ENCODE measurements at regions not wholly inside any gene's neighbourhood (a gene's known extent, or its start where the extent isn't known, plus 50 kb on each side); places are given as distances from the start of the nearest gene placed in this dataset.

- ChIA-PET CTCF (no interaction called here), POLR2A (no interaction called here)
- TF ChIP-seq CTCF (IDR thresholded peaks at IDR 0.05; ENCODE audit: unreplicated experiment) = no peak
- intact Hi-C loops (cut with micrococcal nuclease) = no loop called here
- no peak overlapping the region for H3K4me3 Mint-ChIP-seq (ENCODE audit: unreplicated experiment)
- no TSS peak for BruUV-seq (replicated peaks)
- peaks cover 22% of the 10 kb centered on the region for H3K27me3 Mint-ChIP-seq (ENCODE audit: insufficient read depth, unreplicated experiment)
- no peak for DNase-seq (ENCODE audit: unreplicated experiment)
- H3K27ac Mint-ChIP-seq (ENCODE audit: low read depth, unreplicated experiment) = no peak overlapping the region
- no peaks in the 10 kb centered on the region for H3K9me3 Mint-ChIP-seq (ENCODE audit: unreplicated experiment)
- no peaks in the 10 kb centered on the region for H3K4me1 Mint-ChIP-seq (ENCODE audit: insufficient read depth, unreplicated experiment)
- H3K36me3 Mint-ChIP-seq (ENCODE audit: insufficient read depth, unreplicated experiment) = no peaks in the 10 kb centered on the region
Measured at GRCh38 chrX:113548308-113549015, 707.8 kb upstream of the AMOT start.

GRCh38 chrX:113545040-113545439 is 704.4 kb upstream of the AMOT start:
- no peak for TF ChIP-seq CTCF (IDR thresholded peaks at IDR 0.05; ENCODE audit: unreplicated experiment)
- CTCF ChIA-PET = no interaction called here
- POLR2A ChIA-PET = no interaction called here
- H3K36me3 Mint-ChIP-seq (ENCODE audit: insufficient read depth, unreplicated experiment) = no peaks in the 10 kb centered on the region
- BruUV-seq (replicated peaks) = no TSS peak
- intact Hi-C loops (cut with micrococcal nuclease) = no loop called here
- no peak for DNase-seq (ENCODE audit: unreplicated experiment)
- H3K4me1 Mint-ChIP-seq (ENCODE audit: insufficient read depth, unreplicated experiment) = no peaks in the 10 kb centered on the region
- no peaks in the 10 kb centered on the region for H3K9me3 Mint-ChIP-seq (ENCODE audit: unreplicated experiment)
- no peak overlapping the region for H3K4me3 Mint-ChIP-seq (ENCODE audit: unreplicated experiment)
- H3K27ac Mint-ChIP-seq (ENCODE audit: low read depth, unreplicated experiment) = no peak overlapping the region
- peaks cover 54% of the 10 kb centered on the region for H3K27me3 Mint-ChIP-seq (ENCODE audit: insufficient read depth, unreplicated experiment)

GRCh38 chrX:113539599-113540356 is 699.1 kb upstream of the AMOT start:
- POLR2A ChIA-PET = interaction anchor here (0.7 kb wide), 1 partner anchor 79 kb away, joined by 3 read pairs; no protein-coding TSS in a partner anchor

More at GRCh38 chrX:113539599-113540356, 699.1 kb upstream of the AMOT start:
- CTCF ChIA-PET = no interaction called here
- no peak for TF ChIP-seq CTCF (IDR thresholded peaks at IDR 0.05; ENCODE audit: unreplicated experiment)
- intact Hi-C loops (cut with micrococcal nuclease) = no loop called here
- no TSS peak for BruUV-seq (replicated peaks)
- H3K9me3 Mint-ChIP-seq (ENCODE audit: unreplicated experiment) = no peaks in the 10 kb centered on the region
- H3K27me3 Mint-ChIP-seq (ENCODE audit: insufficient read depth, unreplicated experiment) = peaks cover 62% of the 10 kb centered on the region
- H3K27ac Mint-ChIP-seq (ENCODE audit: low read depth, unreplicated experiment) = no peak overlapping the region
- no peak overlapping the region for H3K4me3 Mint-ChIP-seq (ENCODE audit: unreplicated experiment)
- no peaks in the 10 kb centered on the region for H3K36me3 Mint-ChIP-seq (ENCODE audit: insufficient read depth, unreplicated experiment)
- no peaks in the 10 kb centered on the region for H3K4me1 Mint-ChIP-seq (ENCODE audit: insufficient read depth, unreplicated experiment)
- no peak for DNase-seq (ENCODE audit: unreplicated experiment)
